ENCODE measurements at regions not wholly inside any gene's neighbourhood (a gene's known extent, or its start where the extent isn't known, plus 50 kb on each side); places are given as distances from the start of the nearest gene placed in this dataset.

- no peak for DNase-seq
- intact Hi-C loops (cut with micrococcal nuclease) = no loop called here
- no peak for TF ChIP-seq CTCF (IDR thresholded peaks at IDR 0.05; ENCODE audit: borderline replicate concordance)
- no peak overlapping the region for H3K4me3 ChIP-seq
- peaks cover 14% of the 10 kb centered on the region for H3K27me3 ChIP-seq (ENCODE audit: low read depth)
- H3K27ac ChIP-seq (replicated peaks) = no peak overlapping the region
- H3K4me1 ChIP-seq = no peaks in the 10 kb centered on the region
- H3K9me3 ChIP-seq (replicated peaks) = no peaks in the 10 kb centered on the region
- H3K36me3 ChIP-seq = no peaks in the 10 kb centered on the region
Observed at GRCh38 chr9:38202336-38202938, 133.4 kb upstream of the SHB start.

GRCh38 chr9:38201844-38202243, 132.8 kb upstream of the SHB start:
- Histone ChIP-seq H3K36me3 (no peaks in the 10 kb centered on the region), H3K27me3 (ENCODE audit: low read depth) (peaks cover 17% of the 10 kb centered on the region), H3K4me3 (no peak overlapping the region), H3K4me1 (no peaks in the 10 kb centered on the region), H3K9me3 (replicated peaks) (no peaks in the 10 kb centered on the region), H3K27ac (replicated peaks) (no peak overlapping the region)
- intact Hi-C loops (cut with micrococcal nuclease) = no loop called here
- DNase-seq = no peak
- TF ChIP-seq CTCF (IDR thresholded peaks at IDR 0.05; ENCODE audit: borderline replicate concordance) = no peak

GRCh38 chr9:38200431-38200830, 131.4 kb upstream of the SHB start:
- H3K36me3 ChIP-seq = no peaks in the 10 kb centered on the region
- peaks cover 18% of the 10 kb centered on the region for H3K27me3 ChIP-seq (ENCODE audit: low read depth)
- no peak for TF ChIP-seq CTCF (IDR thresholded peaks at IDR 0.05; ENCODE audit: borderline replicate concordance)
- intact Hi-C loops (cut with micrococcal nuclease) = no loop called here
- H3K4me1 ChIP-seq = no peaks in the 10 kb centered on the region
- H3K27ac ChIP-seq (replicated peaks) = no peak overlapping the region
- no peak overlapping the region for H3K4me3 ChIP-seq
- DNase-seq = no peak
- H3K9me3 ChIP-seq (replicated peaks) = no peaks in the 10 kb centered on the region

GRCh38 chr9:38198140-38198539, 129.1 kb upstream of the SHB start:
- H3K9me3 ChIP-seq (replicated peaks) = no peaks in the 10 kb centered on the region
- H3K27ac ChIP-seq (replicated peaks) = no peak overlapping the region
- intact Hi-C loops (cut with micrococcal nuclease) = no loop called here
- no peak overlapping the region for H3K4me3 ChIP-seq
- no peak for TF ChIP-seq CTCF (IDR thresholded peaks at IDR 0.05; ENCODE audit: borderline replicate concordance)
- H3K4me1 ChIP-seq = no peaks in the 10 kb centered on the region
- no peaks in the 10 kb centered on the region for H3K36me3 ChIP-seq
- H3K27me3 ChIP-seq (ENCODE audit: low read depth) = peaks cover 26% of the 10 kb centered on the region
- no peak for DNase-seq

GRCh38 chr9:38196714-38197113, 127.7 kb upstream of the SHB start:
- intact Hi-C loops (cut with micrococcal nuclease) = no loop called here
- no peak overlapping the region for H3K27ac ChIP-seq (replicated peaks)
- peaks cover 26% of the 10 kb centered on the region for H3K27me3 ChIP-seq (ENCODE audit: low read depth)
- H3K4me1 ChIP-seq = no peaks in the 10 kb centered on the region
- no peak for TF ChIP-seq CTCF (IDR thresholded peaks at IDR 0.05; ENCODE audit: borderline replicate concordance)
- H3K4me3 ChIP-seq = no peak overlapping the region
- no peak for DNase-seq
- H3K36me3 ChIP-seq = no peaks in the 10 kb centered on the region
- no peaks in the 10 kb centered on the region for H3K9me3 ChIP-seq (replicated peaks)

Data from left ventricle myocardium inferior (tissue), 1 donor.